Activated CD4-positive, alpha-beta T cell treated with anti-CD3 and anti-CD28 coated beads, Interleukin-2, amount 10 ng/mL, durations not matched to agents 24 days and 14 days (primary cell): ENCODE measurements at regions not wholly inside any gene's neighbourhood (a gene's known extent, or its start where the extent isn't known, plus 50 kb on each side); places are given as distances from the start of the nearest gene placed in this dataset.

ENCODE experiments used
- DNase-seq: peaks from one replicate; pipeline ENCODE4 v3.0.0; 2022
- H3K27ac Mint-ChIP-seq: one replicate; pipeline ENCODE4 v1.8.0; 2022; ENCODE audit warnings: mild to moderate bottlenecking, mixed read lengths
- H3K27me3 Mint-ChIP-seq: one replicate; pipeline ENCODE4 v1.8.0; 2022; ENCODE audit warnings: mixed read lengths
- H3K36me3 Mint-ChIP-seq: one replicate; pipeline ENCODE4 v1.8.0; 2022; ENCODE audit warnings: low read depth, mild to moderate bottlenecking, mixed read lengths
- H3K4me1 Mint-ChIP-seq: one replicate; pipeline ENCODE4 v1.8.0; 2021; ENCODE audit warnings: mixed read lengths
- H3K4me3 Mint-ChIP-seq: one replicate; pipeline ENCODE4 v1.8.0; 2022; ENCODE audit warnings: mild to moderate bottlenecking, moderate library complexity, mixed read lengths
- H3K9me3 Mint-ChIP-seq: one replicate; pipeline ENCODE4 v1.8.0; 2021; ENCODE audit warnings: mixed read lengths
- intact Hi-C: fragments of 100-400 bp; cut with micrococcal nuclease; formaldehyde crosslinking; loops from one replicate; pipeline ENCODE4 v1.15.1; 2023

DNA sequence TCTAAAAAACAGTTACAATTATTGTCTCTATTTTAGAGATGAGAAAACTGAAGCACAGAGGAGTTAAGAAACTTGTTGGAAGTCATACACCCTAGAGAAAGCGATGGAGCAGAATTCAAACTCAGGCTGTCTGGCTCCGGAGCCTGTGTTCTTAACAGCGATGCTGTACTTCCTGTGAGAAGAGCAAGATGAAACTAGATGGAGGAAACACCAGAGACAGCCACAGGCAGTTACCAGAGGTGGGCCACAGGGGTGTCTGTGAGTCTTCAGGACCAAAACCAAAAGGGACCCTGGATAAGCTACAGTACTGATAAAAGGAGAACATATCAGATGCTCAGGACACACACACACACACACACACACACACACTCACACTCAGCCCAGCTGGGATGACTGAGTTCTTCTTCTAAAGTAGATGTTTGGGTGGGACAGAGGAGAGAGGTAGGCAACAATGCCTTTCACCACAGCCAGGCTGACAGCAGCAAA, 289.2 kb downstream of the FZD1 start:
- H3K27me3 Mint-ChIP-seq: no peaks in the 10 kb centered on the region
- H3K4me3 Mint-ChIP-seq: no peak overlapping the region
- H3K36me3 Mint-ChIP-seq: no peaks in the 10 kb centered on the region
- no peak for DNase-seq
- H3K9me3 Mint-ChIP-seq: no peaks in the 10 kb centered on the region
- H3K4me1 Mint-ChIP-seq: peaks cover 4% of the 10 kb centered on the region
- intact Hi-C loops: no loop called here
- no peak overlapping the region for H3K27ac Mint-ChIP-seq

DNA sequence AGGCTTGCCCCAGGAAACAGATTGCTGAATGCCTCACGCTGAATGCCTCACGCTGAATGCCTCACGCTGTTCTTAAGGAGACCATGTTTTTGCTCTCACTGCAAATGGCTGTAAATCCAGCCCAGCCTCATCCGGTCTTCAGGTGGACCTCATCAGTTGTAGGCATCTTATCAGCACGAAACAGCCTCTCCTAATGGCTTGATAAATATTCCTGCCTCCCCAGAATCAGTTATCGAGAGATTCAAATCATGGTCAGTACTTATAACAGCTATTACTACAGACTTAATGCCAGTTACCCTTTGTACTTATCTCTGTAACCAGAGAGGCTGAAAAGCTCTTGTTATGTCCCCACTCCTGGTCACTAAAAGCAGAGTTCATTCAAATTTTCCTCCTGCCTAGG, 290.6 kb downstream of the FZD1 start:
- H3K27ac Mint-ChIP-seq: no peak overlapping the region
- H3K4me3 Mint-ChIP-seq: no peak overlapping the region
- no peak for DNase-seq
- H3K27me3 Mint-ChIP-seq: no peaks in the 10 kb centered on the region
- intact Hi-C loops: no loop called here
- H3K36me3 Mint-ChIP-seq: no peaks in the 10 kb centered on the region
- no peaks in the 10 kb centered on the region for H3K9me3 Mint-ChIP-seq
- H3K4me1 Mint-ChIP-seq: peaks cover 4% of the 10 kb centered on the region

DNA sequence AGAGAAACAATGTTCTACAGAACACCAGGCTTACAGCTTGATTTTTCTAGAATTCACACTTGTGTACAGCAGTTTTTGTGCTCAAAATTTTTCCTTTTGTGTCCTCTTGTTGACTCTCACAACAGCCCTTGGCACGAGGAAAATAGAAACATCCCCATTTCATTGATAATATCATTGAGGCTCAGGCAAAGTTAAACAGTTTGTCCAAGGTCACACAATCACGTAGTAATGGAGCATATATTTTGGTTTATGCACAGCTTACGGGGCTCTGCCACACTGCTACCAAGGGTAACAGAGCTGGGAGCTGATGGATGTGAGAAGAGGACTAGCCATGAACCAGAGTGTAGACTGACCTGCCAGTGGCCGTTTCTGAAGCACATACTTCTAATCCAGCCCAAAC, 292.0 kb downstream of the FZD1 start:
- H3K27me3 Mint-ChIP-seq: no peaks in the 10 kb centered on the region
- H3K36me3 Mint-ChIP-seq: no peaks in the 10 kb centered on the region
- intact Hi-C loops: no loop called here
- no peak for DNase-seq
- H3K27ac Mint-ChIP-seq: no peak overlapping the region
- H3K9me3 Mint-ChIP-seq: no peaks in the 10 kb centered on the region
- peaks cover 4% of the 10 kb centered on the region for H3K4me1 Mint-ChIP-seq
- H3K4me3 Mint-ChIP-seq: no peak overlapping the region

DNA sequence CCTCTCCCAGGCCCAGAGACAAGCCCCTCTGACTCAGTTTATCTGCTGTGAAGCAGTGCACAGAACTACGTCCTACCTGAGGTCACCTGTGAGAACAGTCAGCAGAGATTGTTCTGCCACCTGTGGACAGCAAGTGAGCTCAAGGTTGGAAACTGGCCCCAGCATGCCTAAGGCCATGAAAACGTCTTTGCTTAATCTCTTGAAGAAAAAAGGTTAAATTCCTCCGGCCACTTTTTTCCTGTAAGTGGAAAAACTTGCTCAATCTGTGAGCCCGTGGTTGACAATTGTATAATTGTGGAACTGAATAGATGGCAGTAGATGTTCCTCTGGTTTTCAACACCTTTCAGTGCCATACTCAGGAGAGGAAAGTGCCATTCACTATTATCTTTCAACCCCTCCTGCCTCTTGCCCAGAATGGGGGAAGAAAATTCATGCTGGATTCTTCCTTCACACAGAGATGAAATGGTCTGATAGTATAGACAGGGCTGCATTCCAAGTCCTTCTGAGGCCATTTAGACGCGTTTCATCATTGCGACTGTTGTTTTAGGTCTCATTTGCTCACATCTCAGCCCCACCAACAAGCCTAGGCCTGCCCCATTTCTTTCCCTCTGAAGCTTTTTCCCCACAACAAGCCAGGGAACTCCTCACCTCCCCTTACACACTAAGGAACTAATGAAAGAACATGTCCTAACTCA, 292.9 kb downstream of the FZD1 start:
- no peak overlapping the region for H3K4me3 Mint-ChIP-seq
- peaks cover 6% of the 10 kb centered on the region for H3K4me1 Mint-ChIP-seq
- H3K36me3 Mint-ChIP-seq: no peaks in the 10 kb centered on the region
- intact Hi-C loops: no loop called here
- no peak for DNase-seq
- H3K27me3 Mint-ChIP-seq: no peaks in the 10 kb centered on the region
- H3K9me3 Mint-ChIP-seq: no peaks in the 10 kb centered on the region
- peak overlapping the region; percentile 29 for H3K27ac Mint-ChIP-seq

DNA sequence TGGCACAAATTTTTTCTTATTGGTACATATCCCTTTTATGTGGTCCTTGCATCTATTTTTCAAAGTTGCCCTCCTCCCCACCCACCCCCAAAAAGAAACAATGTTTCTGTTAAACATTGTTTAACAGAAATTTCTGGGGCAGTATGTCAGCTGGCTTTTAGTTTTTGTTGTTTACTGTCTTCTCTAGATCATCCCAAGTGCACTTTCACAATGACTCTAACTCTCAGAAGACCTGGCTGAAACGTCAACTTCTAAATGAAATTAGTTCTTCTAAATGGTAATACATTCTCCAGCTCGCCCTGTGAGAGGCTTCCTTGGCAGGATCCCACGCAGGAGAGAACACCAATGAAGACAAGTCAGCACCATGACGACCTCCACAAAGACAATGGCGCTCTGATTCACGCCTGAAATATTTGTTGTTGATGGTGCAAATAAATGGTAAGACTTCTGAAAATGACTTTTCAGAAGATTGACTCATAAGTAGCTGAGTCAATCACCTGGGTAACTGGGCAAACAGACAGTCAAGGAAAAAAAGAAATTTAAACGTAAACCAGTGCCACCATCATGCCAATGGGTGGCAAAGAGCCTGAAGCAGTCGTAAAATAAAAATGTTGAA, 293.7 kb downstream of the FZD1 start:
- H3K27me3 Mint-ChIP-seq: no peaks in the 10 kb centered on the region
- peak overlapping the region; percentile 54 for H3K27ac Mint-ChIP-seq

DNA sequence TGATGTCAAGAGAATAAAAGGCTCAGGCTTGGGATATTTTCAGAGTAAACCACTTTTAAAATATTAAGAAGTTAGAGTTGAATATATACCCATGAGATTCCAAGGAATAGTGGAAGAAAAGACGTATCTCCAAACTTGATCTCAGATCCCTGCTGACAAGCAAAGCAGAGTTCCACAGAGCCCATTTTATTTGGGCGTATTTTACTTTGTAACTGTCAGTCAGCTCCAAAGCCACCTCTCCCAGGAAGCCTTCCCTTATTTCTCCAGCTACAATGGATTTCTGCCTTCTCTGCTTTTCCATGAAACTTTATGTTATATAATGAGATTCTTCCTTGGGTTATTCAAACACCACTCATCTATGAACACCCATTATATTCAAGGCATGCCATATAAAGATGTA, 295.7 kb downstream of the FZD1 start:
- intact Hi-C loops: no loop called here
- Mint-ChIP-seq H3K27ac (no peak overlapping the region), H3K9me3 (no peaks in the 10 kb centered on the region), H3K4me1 (peaks cover 6% of the 10 kb centered on the region), H3K36me3 (no peaks in the 10 kb centered on the region), H3K4me3 (no peak overlapping the region), H3K27me3 (no peaks in the 10 kb centered on the region)
- no peak for DNase-seq

More for the DNA sequence above, 293.7 kb downstream of the FZD1 start:
- Mint-ChIP-seq H3K9me3 (no peaks in the 10 kb centered on the region), H3K4me3 (no peak overlapping the region), H3K4me1 (peaks cover 6% of the 10 kb centered on the region), H3K36me3 (no peaks in the 10 kb centered on the region)
- intact Hi-C loops: no loop called here
- DNase-seq: no peak

DNA sequence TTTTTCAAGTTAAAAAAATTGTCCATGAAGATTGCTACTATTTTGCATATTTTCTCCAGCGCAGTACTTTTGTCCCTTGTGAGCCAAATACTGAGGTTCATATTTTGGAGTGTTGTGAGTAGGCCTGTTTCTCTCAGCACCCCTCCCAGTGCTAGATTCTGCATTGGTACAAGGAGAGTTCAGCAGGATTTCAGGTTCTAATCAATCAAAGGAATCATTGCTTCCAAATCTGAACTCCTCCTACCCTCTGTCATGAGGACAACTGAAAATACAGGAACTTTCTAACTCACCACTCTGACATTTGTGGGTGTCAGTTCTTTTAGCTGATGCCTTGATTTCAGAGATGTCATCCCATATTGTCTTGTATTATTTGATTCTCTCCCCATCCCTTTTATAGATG, 299.9 kb downstream of the FZD1 start:
- no peak overlapping the region for H3K27ac Mint-ChIP-seq
- DNase-seq: no peak
- H3K36me3 Mint-ChIP-seq: no peaks in the 10 kb centered on the region
- H3K4me1 Mint-ChIP-seq: peaks cover 2% of the 10 kb centered on the region
- no peaks in the 10 kb centered on the region for H3K27me3 Mint-ChIP-seq
- no peak overlapping the region for H3K4me3 Mint-ChIP-seq
- H3K9me3 Mint-ChIP-seq: no peaks in the 10 kb centered on the region
- intact Hi-C loops: no loop called here

DNA sequence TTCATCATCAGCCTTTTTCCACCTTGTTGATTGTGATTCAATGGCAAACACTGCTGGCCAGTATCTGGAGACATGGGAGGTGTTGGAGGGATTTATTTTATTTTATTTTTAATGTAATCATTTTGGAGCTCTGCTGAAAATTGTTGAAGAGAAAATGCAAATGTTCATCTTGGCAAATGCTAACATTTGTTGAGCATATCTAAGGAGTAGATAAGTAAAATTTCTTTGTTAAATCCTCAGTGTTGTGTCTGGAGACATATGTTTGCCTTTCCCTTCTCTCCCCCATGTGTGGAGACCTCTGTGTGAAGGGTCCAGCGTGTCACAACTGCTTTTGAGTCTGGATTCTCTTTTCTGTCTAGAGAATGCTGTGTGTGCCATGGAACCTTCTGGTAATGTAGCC, 300.3 kb downstream of the FZD1 start:
- Mint-ChIP-seq H3K9me3 (no peaks in the 10 kb centered on the region), H3K27me3 (no peaks in the 10 kb centered on the region), H3K27ac (no peak overlapping the region), H3K4me3 (no peak overlapping the region), H3K36me3 (no peaks in the 10 kb centered on the region), H3K4me1 (peaks cover 2% of the 10 kb centered on the region)
- intact Hi-C loops: no loop called here
- DNase-seq: no peak

DNA sequence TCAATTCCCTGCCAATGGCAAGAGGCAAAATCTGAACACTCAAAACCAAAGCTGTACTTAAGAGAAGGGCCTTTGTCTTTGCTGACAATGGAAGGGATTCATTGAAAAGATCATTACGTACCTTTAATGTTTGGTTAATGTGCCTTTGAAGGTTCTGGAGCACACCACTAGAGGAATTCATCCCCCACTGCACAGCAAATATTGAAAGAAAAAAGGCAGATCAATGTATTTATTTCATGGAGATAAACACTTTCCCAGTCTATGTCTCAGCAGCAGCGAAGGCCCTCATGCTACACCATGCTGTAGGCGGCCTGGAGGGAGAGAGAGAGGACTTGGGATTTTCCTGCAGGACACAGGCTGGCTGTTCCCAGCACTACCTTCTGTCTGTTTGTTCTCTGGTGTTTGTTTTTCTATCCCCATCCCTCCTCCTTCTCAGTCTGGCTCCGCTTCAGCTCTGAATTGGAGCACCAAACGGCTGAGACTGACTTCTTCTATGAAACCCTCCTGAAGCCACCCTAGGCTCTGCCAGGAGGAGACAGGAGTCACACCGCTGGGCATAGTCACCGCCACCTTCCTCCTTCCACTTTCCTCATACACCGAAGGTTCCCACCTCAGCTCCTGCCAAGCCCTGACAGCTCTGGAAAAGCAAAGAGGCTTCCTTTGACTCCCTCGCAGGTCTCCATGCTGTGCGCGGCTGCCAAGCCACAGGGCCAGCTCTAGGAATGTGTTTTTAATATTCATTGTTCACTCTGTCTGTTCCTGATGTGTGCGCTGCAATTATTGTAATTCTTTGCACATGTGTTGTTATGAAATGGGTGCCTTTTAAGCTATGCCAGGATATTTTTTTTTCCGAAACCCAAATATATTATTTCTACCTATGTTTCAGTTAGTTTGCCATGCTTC, 301.5 kb downstream of the FZD1 start:
- intact Hi-C loops: no loop called here
- H3K4me3 Mint-ChIP-seq: no peak overlapping the region
- peaks cover 2% of the 10 kb centered on the region for H3K4me1 Mint-ChIP-seq
- no peaks in the 10 kb centered on the region for H3K36me3 Mint-ChIP-seq
- no peaks in the 10 kb centered on the region for H3K9me3 Mint-ChIP-seq
- no peak for DNase-seq
- H3K27ac Mint-ChIP-seq: no peak overlapping the region
- no peaks in the 10 kb centered on the region for H3K27me3 Mint-ChIP-seq

DNA sequence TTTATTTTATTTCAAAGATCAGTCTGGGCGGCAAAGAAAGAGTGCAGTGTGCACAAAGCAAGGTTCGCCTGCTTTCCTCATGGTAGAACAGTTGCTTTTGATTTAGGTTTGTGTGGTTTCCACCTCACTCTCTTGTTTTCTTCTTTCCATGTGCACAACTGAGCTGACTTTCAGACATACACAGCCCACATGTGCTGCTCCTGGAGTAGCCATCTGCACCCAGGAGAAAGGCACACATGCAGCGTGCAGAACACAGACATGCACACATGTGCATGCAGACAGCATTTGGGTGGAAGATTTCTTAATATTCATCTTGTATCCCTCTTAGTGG, 302.1 kb downstream of the FZD1 start:
- intact Hi-C loops: no loop called here
- no peaks in the 10 kb centered on the region for H3K9me3 Mint-ChIP-seq
- no peak overlapping the region for H3K4me3 Mint-ChIP-seq
- H3K4me1 Mint-ChIP-seq: peaks cover under 1% of the 10 kb centered on the region
- H3K27ac Mint-ChIP-seq: no peak overlapping the region
- H3K27me3 Mint-ChIP-seq: no peaks in the 10 kb centered on the region
- no peak for DNase-seq
- no peaks in the 10 kb centered on the region for H3K36me3 Mint-ChIP-seq

DNA sequence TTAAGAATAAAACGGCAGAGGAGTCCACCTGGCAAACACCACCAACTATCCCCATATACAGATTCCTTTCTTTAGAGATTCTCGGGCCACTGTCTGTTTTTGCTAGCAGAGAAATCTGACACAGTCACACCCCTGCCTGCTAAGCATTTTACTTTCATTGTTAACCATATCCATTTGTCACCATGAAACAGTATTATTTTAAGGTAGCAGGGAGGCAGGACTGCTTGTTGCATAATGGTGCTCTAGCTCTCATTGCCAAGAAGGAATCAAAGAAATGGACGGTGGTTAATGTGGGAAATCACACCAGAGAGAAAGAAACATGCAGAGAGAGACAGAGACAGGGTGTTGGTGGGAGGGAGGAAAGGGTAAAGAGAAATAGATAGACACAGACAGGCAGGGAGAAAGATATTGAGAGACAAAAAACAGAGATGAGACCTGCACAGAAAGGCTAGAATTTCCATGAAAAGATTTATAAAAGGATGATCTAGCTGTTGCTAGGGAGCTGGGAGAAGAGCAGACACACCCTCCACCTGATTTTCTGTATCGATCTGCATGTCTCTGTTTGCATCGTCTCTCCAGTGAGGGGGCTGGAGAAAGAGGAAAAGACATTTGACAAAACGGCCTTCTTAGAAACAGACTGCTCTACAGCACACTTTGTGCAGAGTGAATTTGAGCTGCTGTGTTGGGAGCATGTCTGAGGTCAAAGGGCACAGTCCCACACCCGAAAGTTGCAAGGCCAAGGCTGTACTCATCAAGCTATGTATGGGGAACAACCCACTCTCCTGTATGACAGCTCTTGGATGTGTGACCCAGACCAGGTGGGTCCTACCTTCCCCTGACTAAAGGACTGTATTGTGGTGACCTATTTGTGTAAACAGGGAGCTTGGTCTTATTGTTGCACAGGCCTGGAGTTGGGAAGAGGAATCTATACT, 303.1 kb downstream of the FZD1 start:
- H3K9me3 Mint-ChIP-seq: no peaks in the 10 kb centered on the region
- H3K4me3 Mint-ChIP-seq: no peak overlapping the region
- no peak overlapping the region for H3K27ac Mint-ChIP-seq
- intact Hi-C loops: no loop called here
- no peak for DNase-seq
- H3K27me3 Mint-ChIP-seq: peaks cover 3% of the 10 kb centered on the region
- no peaks in the 10 kb centered on the region for H3K4me1 Mint-ChIP-seq
- H3K36me3 Mint-ChIP-seq: no peaks in the 10 kb centered on the region

DNA sequence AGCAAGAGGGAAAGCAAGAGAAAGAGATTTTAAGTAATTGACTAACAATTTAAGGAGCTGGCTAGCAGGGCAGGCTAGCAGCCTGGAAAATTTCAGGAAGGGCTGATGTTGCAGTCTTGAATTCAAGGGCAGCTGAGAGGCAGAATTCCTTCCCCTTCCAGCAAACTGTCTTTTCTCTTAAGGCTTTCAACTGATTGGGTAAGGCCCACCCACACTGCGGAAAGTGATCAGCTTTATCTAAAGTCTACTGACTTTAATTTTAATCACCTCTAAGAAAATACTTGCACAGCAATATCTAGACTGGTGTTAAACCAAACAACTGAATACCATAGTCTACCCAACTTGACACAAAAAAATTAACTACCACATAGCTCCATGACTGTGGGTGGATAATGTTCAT, 303.9 kb downstream of the FZD1 start:
- no peak overlapping the region for H3K4me3 Mint-ChIP-seq
- H3K36me3 Mint-ChIP-seq: no peaks in the 10 kb centered on the region
- H3K9me3 Mint-ChIP-seq: no peaks in the 10 kb centered on the region
- peaks cover 3% of the 10 kb centered on the region for H3K27me3 Mint-ChIP-seq
- intact Hi-C loops: no loop called here
- no peak overlapping the region for H3K27ac Mint-ChIP-seq
- DNase-seq: no peak
- no peaks in the 10 kb centered on the region for H3K4me1 Mint-ChIP-seq

DNA sequence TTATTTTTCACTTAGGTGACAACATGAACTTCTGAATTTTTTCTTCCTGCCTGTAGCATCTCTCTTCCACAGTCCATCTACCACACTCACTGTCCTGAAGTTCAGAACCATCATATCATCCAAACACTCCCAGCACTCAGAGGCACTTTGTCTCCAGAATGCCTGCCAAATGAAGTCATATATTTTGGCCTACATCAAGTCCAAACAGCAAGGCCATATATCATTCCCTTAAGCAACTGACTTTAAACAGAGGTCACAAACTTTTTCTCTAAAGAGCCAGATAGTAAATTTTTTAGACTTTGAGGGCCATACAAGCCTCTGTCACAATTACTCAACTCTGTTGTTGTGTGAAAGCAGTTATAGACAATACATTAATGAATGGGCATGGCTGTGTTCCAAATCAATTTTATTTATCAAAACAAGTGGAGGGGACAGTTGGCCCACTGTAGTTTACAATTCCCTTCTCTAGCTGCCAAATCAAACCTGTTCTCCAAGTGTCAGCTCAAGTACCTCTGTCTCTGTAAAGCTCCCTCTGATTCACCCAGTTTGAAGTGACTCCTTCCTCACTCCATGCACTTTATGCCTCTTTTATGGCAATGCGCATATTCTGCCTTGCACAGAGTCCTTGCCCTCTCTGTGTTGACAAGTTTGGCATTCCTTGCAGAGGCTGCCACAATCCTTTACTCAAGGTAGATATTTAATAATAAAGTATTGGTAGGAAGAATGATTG, 305.7 kb downstream of the FZD1 start:
- H3K27ac Mint-ChIP-seq: no peak overlapping the region
- H3K36me3 Mint-ChIP-seq: no peaks in the 10 kb centered on the region
- intact Hi-C loops: no loop called here

More for the DNA sequence above, 305.7 kb downstream of the FZD1 start:
- H3K4me3 Mint-ChIP-seq: no peak overlapping the region
- no peaks in the 10 kb centered on the region for H3K9me3 Mint-ChIP-seq
- DNase-seq: no peak
- peaks cover 3% of the 10 kb centered on the region for H3K27me3 Mint-ChIP-seq
- H3K4me1 Mint-ChIP-seq: no peaks in the 10 kb centered on the region
